GM18498 (cell line): ENCODE measurements at regions not wholly inside any gene's neighbourhood (a gene's known extent, or its start where the extent isn't known, plus 50 kb on each side); places are given as distances from the start of the nearest gene placed in this dataset.

Experiments used
- ATAC-seq: cut with Tn5 transposase; IDR thresholded peaks from one replicate; pipeline ENCODE4 v1.9.1; 2021; ENCODE audit warnings: mild to moderate bottlenecking, moderate library complexity; ENCODE audit not compliant: unreplicated experiment

- no peak for ATAC-seq
Observed at GRCh38 chr2:122003196-122003940, 247.9 kb downstream of the TSN start.

- ATAC-seq: no peak
Observed at GRCh38 chr2:122007126-122007525, 251.7 kb downstream of the TSN start.

DNA sequence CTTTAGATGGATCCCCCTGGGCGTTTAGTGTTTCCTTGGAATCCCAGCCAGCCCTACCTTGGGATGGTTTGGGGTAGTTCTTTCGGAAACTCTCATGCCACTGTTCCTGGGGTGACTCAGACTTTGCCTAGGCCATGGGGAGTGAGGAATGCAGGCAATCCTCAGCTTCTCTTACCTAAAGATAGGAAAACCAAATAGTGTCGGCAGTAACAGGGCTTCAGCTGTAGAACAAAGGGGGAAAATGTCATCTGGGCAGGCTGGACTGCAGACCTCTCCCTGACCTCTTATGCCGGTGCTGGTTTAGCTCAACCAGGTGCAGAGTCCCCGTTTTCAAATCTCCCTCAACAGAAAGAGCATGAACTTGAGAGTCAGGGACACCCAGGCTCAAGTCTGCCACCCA is 252.1 kb downstream of the TSN start:
- no peak for ATAC-seq

DNA sequence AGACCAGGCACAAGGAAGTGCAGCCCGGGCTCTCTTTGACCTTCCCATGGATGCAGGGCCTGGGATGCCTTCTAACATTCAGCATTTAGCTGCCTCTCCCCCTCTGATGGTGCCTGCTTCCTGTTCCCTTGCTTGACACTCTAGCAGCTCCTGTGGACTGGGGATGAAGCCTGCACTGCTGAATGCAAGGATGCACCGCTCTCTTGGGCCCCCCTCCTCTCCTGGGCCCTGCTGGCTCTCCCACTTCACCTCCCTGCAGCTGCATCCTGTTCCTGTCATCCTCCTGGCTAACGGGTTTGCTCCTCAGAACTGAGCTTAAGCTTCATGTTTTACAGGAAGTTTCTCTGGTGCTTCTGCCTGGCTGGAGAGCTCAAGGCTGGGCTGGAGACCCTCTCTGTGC is 254.1 kb downstream of the TSN start:
- no peak for ATAC-seq

GRCh38 chr2:122011493-122012270 is 256.2 kb downstream of the TSN start:
- no peak for ATAC-seq

GRCh38 chr2:122018736-122019135 is 263.3 kb downstream of the TSN start:
- no peak for ATAC-seq

GRCh38 chr2:122019724-122020123 is 264.3 kb downstream of the TSN start:
- no peak for ATAC-seq

- ATAC-seq: no peak
Observed at GRCh38 chr2:122020377-122020776, 264.9 kb downstream of the TSN start.

GRCh38 chr2:122021941-122022340 is 266.5 kb downstream of the TSN start:
- ATAC-seq: no peak

GRCh38 chr2:122022531-122022930 is 267.1 kb downstream of the TSN start:
- no peak for ATAC-seq

- no peak for ATAC-seq
Observed at GRCh38 chr2:122023059-122023864, 267.8 kb downstream of the TSN start.

DNA sequence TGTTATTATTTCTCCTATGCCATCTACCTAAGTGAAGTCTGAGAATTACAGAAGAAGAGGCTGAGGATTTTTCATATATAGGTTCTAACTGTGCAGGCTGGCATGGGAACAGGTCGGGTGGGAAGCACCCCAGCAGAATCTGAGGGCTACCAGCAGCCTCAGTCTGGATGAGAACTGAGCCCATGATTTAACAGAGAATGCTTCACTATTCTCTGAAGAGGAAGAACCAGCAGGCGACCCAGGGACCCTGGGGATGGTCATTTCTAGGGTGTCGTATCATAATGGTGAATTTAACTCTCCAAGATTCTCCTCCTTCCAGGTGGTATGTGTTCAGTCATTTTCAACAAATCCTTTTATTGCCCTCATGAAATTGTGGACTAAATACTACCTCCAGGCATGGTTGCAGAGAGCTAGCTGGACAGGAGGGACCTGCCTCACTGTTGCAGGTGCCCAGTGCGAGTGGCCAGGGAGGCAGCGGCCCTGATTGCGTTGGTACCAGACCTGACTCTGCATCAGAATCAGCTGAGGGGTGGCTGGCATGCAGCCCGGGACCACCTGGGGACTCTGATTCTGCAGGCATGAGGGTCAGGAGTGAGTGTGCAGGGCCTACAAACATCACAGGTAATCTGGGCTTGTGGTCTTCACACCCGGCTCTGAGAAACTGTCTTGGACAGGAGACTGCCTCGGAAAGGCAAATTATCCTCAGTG is 272.2 kb downstream of the TSN start:
- no peak for ATAC-seq

DNA sequence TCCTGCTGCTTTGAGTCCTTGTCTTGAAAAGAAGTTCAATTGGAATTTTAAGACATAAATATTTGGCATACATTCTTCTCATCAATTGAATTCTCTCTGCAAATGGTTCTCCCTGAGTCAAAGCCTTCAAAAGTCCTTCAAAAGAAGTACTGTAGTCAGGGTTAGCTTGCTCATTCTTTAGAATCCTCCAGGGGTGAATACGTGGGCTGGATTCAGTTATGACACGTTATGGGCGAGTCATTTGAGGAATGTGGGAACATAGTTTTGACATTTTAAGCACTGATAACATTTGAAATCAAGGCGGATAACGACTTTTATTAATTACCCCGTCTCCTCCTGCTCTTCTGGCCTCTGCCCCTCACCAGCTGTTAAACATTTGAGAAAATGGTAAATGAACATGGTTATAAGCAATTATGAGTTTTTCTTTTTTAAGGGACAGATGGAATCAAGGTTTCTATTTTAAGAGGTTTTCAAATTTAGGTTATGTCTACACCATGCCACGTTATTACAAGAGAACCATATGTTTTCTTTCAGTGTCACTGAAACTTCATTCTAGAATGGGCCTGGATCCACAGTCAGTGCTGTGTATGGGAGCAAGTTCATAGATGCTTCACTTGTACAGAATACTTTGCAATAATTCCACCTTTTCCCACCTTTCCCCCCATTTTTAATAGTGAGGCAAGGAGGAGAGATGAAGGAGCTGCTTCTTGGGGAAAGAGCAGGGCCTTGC is 273.1 kb downstream of the TSN start:
- ATAC-seq: no peak

- ATAC-seq: no peak
Observed at GRCh38 chr2:122029456-122029855, 274.0 kb downstream of the TSN start.

DNA sequence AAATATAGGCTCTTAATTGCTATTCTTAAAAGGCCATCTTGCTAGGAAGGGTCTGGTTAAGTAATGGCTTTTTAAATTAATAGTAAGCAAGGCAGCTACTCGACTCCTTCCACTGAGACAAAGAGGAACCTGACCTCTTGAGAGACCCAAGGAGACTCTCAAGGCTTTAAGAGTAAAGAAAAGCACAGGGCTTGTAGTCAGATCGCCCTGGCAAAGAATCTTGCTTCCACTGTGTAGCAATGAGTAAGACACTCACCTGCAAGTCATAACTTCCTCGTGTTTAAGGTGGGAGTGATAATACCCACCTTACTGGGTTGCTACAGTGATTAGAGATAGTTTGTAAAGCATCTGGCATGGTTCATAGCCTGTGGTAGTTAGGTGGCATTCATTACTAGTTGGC is 274.5 kb downstream of the TSN start:
- no peak for ATAC-seq

GRCh38 chr2:122031544-122032263 is 276.3 kb downstream of the TSN start:
- no peak for ATAC-seq

- no peak for ATAC-seq
Observed at GRCh38 chr2:122032264-122032645, 276.8 kb downstream of the TSN start.

DNA sequence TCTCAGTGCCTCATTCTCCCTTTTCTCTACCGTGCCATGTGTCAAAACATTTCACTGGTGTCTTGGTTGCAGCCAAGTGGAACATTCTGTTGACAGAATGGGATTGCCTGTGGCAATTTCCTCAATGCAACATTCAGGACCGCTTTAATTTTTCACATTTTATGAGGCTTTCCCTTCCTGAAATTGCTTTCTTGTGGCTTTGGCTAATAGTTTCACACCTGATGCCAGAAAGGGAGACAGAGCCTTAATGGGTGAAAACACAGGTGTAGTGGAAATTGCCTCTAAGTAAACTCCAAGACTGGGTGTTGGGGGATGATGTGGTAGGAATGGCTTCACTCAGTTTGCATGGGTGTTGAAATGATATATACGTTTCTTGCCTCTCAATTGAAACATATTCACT is 278.3 kb downstream of the TSN start:
- no peak for ATAC-seq

GRCh38 chr2:122034344-122034743 is 278.9 kb downstream of the TSN start:
- no peak for ATAC-seq

GRCh38 chr2:122034777-122035176 is 279.3 kb downstream of the TSN start:
- ATAC-seq: no peak
